HG02623 (cell line): ENCODE measurements at regions not wholly inside any gene's neighbourhood (a gene's known extent, or its start where the extent isn't known, plus 50 kb on each side); places are given as distances from the start of the nearest gene placed in this dataset.

Experiments
- ATAC-seq: cut with Tn5 transposase; IDR thresholded peaks from one replicate; pipeline ENCODE4 v1.9.1; 2021; ENCODE audit warnings: moderate library complexity; ENCODE audit not compliant: unreplicated experiment

DNA sequence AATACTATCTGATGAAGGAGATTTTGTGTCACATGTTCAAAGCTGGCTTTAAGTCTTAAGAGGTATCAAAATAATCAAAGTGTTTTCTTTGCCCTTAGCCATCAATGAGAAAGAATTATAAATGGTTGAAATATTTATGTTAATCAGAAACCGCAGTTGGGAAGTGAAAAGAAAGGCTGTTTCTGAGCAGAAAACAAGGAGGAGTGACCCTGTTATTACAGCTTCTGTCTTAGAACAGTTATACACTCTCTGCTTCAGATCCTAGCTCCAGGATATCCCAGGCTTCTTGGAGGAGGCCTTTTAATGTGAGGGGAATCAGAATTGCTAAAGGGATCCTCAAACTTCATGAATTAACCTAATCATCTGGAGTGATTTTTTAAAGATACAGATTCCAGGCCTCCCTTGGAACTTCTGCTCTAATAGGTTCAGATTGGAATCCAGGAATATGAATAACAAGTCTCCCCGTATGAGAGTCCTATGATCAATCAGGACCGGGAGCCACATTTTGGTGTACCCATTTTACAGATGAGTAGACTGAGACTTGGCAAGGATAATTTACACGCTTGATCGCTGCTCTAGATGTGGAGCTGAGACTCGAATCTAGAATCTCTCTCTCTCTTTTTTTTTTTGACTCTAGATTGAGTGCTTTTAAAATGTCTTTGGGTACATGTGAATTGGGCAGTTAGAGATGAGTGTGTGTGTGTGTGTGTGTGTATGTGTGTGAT is 50.8 kb upstream of the JAG1 start:
- ATAC-seq: no peak

DNA sequence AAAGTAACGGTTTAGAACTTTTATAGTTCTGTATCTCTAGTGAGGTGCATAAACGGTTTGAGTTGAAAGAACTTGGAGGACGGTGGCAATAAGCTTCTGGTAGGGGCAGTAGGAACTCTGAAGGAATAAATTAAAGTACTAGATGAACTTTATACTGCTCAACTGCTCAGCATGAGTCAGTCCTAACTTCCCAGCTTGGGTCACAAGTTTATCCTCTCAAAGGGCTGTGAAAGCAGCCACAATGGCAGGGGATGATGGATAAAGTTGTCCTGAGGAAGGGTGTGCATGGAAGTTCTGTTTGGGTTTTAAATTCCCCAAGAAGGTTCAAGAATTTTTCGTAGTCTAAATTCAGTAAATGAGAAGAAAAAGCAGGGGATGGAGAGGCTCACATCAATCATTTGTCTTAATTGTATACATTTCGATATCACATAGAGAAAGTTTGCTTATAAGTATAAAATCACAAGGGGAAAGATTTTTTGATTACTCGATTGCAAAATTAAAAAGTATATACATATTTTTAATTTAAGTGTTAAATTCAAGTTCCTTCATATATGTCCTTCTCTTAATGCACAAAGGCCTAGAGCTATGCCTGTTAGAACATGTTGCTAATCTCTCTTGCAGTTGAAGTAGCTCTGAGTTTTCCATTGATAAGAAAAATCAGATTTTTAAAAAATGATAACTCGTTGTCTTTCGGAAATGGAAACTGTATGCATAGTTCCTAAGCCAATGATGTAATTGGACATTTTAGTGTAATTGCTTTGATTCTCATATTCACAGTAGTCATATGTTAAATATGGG is 55.3 kb upstream of the JAG1 start:
- ATAC-seq: no peak

DNA sequence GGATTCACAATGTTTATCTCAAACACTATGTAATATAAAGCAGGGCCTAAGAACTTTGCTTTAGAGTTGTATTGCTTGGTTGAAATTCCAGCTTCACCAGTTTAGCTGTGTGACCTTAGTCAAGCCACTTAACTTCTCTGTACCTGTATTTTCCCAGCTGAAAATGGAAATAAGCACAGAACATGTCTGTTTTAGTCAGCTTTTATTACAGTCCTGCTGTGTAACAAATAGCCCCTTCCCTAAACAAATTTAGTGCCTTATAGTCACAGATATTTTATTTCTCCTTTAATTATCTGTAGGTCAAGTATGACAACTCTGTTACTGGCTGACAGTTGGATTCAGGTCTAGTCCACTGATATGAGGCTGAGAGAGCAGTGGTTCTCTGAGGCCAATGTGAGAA is 56.0 kb upstream of the JAG1 start:
- ATAC-seq: no peak

DNA sequence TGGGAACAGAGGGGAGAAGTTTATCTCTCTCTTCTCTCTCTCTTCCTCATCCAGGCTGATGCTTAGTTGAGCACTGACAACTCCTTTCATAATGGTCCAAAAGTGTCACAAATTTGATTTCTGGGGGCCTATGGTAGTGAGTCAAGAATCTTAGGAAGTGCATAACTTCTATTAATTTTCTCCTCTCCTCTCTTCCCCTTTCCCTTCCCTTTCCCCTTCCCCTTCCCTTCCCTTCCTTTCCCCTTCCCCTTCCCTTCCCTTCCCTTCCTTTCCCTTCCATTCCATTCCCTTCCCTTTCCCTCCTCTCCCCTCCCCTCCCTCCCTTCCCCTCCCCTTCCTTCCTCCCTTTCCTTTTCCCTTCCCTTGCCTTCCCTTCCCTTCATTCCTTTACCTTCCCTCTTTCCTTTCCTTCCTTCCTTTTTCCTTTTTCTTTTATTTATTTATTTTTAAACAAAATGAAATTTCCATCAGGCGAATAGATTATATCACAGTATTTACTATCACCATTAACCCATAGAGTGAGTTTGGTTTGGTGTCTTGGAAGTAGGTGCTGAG is 56.9 kb upstream of the JAG1 start:
- ATAC-seq: no peak

DNA sequence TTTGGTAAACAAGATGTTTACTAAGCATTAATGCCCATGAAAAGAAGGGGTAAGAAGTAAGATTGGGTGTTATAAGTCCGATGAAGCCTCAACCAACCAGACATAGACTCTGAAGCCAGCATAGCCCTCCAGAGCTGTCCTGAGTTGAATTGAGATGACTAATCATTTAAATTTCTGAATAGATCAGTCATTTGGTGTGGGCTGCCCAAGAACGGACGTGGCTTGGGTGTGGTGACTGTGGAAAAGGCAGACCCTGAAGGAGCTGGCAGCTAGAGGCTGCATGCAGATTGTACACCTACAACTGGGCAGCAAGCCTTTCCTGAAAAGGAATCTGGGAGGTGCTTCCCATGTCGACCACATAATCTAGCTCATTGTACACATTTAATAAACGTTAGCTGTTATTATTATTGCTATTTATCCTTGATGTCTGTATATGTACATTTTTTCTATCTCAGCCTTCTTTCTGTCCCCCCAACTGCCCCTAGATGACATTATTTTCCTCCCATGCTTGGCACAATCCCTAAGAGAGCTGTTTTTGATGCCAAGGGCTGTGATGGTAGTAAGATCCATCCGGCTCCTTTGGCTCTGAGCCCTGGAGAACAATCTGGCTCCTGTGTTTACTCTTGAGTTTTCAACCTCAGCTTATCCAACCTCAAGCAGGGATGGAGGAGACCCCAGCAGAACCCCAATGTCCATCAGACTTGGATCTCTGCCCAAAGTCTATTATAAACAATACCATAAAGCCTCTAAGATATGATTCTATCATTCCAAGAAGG is 57.6 kb upstream of the JAG1 start:
- no peak for ATAC-seq

DNA sequence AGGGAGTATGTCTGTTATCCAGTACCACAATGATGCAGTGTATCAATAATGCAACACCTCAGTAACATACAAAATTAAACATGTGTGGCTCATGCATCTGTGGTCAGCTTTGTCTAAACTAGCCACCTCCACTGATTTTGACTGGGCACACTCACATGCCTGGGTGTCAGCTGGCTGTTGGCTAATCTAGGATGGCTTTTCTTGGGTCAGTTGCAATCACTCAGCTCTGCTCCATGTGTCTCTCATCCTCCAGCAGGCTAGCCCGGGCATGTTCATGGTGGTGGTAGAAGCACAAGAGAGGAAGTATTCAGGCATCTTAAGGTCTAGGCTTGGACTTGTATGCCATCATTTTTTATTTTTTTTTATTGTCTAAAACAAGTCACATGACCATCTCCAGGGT is 59.3 kb upstream of the JAG1 start:
- ATAC-seq: no peak

GRCh38 chr20:10735195-10735949 is 61.6 kb upstream of the JAG1 start:
- ATAC-seq: no peak

DNA sequence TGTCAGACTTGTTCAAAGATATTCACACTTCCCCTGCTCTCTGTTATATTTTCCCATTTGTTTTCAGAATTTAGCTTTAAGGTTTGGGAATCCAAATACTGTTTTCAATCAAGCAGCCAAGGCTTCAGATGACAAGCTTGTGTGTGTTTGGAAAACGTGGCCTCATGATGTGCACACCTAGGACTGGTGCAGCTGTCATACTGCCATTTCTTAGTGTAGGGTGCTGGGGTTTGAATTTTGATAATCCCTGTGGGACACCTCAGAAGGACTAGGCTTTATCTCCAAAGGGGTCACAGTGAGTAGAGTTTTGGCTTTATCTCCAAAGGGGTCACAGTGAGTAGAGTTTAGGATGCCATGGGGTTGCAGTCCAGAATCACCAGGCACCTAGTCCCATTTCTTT is 65.3 kb upstream of the JAG1 start:
- ATAC-seq: no peak

DNA sequence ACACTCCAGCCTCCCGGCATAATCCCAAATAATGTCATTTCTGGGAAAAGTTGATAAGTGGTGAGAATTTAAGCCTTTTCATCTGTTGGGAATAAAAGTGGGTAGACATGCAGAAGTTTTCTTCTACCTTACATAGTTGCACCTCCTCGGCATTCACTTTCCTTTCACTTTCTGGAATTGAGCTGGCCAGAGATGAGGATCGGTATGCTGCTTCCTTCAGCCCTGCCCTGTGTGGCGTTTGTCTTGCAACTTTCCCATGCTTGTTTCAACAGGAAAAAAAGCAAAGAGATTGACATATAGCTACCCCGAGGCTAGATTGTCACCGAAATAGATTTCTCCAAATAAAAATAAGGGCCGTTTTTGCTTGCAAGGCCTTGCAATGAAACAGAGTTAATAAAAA is 65.8 kb upstream of the JAG1 start:
- ATAC-seq: no peak

GRCh38 chr20:10741060-10741459 is 67.3 kb upstream of the JAG1 start:
- ATAC-seq: no peak

DNA sequence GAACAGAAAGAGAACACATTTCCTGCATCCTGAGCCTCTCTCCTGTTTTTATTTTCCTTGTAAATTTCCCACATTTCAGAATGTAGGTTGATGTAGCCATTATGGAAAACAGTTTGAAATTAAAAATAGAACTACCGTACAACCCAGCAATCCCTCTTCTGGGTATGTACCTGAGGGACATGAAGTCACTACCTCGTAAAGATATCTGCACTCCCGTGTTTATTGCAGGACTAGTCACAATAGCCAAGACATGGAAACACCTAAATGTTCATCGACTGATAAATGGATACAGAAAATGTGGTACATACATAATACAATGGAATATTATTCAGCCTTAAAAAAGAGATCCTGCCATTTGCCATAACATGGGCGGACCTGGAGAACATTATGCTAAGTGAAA is 72.0 kb upstream of the JAG1 start:
- no peak for ATAC-seq

DNA sequence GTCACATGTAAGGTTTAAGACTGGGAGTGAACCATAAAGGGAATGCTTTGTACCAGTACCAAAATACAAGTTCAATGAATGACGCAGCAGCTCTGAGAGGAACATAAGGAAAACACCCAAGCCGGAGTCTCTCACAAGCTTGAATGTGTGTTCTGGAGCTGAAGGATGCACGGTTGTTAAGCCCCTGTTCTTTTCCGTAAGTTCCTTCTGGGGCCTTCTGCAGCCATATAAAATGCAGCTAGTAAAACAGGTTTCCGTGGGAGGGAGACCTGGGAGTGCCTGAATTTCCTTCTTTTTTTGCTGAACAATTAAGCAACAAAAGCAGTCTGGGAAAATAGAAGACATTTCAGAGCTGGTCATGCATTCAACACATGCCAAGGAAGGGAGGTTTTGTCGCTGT is 73.2 kb upstream of the JAG1 start:
- ATAC-seq: no peak

GRCh38 chr20:10749084-10749483 is 75.3 kb upstream of the JAG1 start:
- no peak for ATAC-seq

DNA sequence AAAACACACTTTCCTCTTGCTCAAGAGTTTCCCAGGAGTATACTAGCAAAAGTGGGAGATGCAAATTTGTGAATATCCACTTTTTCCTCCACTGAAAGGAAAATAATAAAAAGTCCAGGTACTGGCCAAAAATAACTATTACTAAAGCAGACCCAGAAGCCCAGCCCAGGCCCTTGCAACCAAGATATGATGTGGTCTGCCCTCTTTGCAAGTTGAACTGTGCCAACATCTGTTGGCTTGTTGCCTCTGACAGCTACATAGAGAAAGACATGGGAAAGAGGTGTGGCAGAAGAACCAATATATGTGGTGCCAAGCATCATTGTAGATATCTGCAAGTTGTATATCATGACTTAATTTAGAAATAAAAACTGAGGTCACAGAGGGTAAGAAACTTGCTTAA is 78.4 kb upstream of the JAG1 start:
- ATAC-seq: no peak

GRCh38 chr20:10754824-10755223 is 81.0 kb upstream of the JAG1 start:
- ATAC-seq: no peak

DNA sequence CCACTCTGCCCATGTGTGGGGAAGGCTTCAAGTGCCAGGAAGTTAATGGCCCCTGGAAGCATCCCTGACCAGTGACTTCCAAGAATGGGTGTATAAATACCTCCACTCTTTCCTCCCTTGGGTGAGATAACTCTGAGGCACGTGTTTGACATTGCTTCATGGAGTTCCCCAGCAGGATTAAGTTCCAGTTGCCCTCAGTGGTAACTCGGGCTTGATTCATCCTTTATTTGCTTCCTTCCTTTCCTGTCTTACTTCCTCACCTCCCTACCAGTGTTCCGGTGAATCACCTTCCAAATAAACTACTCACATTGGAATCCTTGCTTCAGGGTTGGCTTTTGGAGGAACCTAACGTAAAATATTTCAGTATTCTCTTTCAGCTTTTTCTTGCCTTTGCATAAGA is 84.6 kb upstream of the JAG1 start:
- no peak for ATAC-seq

GRCh38 chr20:10761232-10761631 is 87.4 kb upstream of the JAG1 start:
- no peak for ATAC-seq

DNA sequence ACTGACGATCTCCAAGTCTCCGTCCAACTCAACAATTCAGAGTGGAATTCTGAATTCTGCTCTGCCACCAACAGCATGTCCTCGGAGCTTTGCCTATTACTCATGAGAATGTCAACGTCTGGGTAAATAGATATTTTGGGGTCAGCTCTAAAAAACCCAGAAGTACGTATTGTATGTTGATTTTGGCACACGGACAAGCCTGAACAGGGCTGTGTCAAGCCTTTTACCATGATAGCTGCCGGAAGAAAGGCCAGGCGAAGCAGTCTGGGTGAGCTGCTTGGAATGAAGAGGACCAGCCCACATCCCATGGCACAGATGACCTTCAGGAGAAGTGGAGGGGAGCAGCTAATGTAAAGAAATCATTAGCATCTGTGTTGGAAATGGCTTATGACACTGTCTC is 88.0 kb upstream of the JAG1 start:
- no peak for ATAC-seq

- ATAC-seq: no peak
Measured at GRCh38 chr20:10762216-10762615, 88.4 kb upstream of the JAG1 start.

DNA sequence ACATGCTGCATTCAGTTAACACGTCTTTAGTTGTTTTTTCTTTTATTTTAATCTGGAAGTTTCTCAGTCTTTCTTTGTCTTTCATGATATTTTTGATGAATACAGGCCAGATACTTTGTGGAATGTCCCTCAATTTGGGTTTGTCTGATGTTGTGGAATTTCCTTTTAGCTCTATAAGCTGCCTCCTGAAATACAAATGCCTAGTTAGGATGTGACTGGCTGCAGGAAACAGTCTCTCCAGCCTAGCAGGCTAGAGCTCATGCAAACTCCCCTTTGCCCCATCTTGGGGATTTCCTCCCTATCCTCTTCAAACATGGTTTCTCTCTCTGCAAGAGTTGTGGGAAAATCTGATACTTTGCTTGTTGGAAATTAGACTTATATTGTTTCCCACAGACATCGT is 89.3 kb upstream of the JAG1 start:
- no peak for ATAC-seq

- ATAC-seq: no peak
Measured at GRCh38 chr20:10769700-10770099, 95.9 kb upstream of the JAG1 start.
